Stomach (tissue), 8 donors: ENCODE measurements at regions not wholly inside any gene's neighbourhood (a gene's known extent, or its start where the extent isn't known, plus 50 kb on each side); places are given as distances from the start of the nearest gene placed in this dataset.

ENCODE experiments used
- DNase-seq, 2 donors: peaks; one replicate each; pipeline versions ENCODE4 v3.0.0 to v3.0.0-alpha.2; 2013 to 2019
- H3K27ac ChIP-seq, 5 donors: fragments of 200-600 bp in 4 of 5; sonication (generic) in 4 of 5; one replicate each; pipeline ENCODE4 v1.5.1; 2013 to 2019; ENCODE audit warnings: mild to moderate bottlenecking in 1 of 5, moderate library complexity in 1 of 5
- H3K27me3 ChIP-seq, 3 donors: fragments of 200-600 bp; sonication (generic); one replicate each; pipeline ENCODE4 v1.5.1; 2017 to 2019; ENCODE audit warnings: mixed run types in 1 of 3
- H3K36me3 ChIP-seq, 4 donors: fragments of 200-600 bp; sonication (generic); 1 replicate in 3 of 4; 2 replicates in 1 of 4; pipeline ENCODE4 v1.5.1; 2016 to 2019
- H3K4me1 ChIP-seq, 4 donors: fragments of 200-600 bp; sonication (generic); one replicate each; pipeline ENCODE4 v1.5.1; 2016 to 2019
- H3K4me3 ChIP-seq, 4 donors: fragments of 200-600 bp; sonication (generic) in 3 of 4; one replicate each; pipeline ENCODE4 v1.5.1; 2016 to 2019; ENCODE audit warnings: mild to moderate bottlenecking in 1 of 4
- H3K9me3 ChIP-seq, 4 donors: fragments of 200-600 bp; sonication (generic); one replicate each; pipeline ENCODE4 v1.5.1; 2016 to 2019
- EP300 ChIP-seq: sonication (generic); formaldehyde crosslinking; IDR thresholded peaks from one replicate; pipeline ENCODE4 v1.6.1; 2017; ENCODE audit warnings: antibody characterized with exemption
- POLR2A ChIP-seq, 4 donors: fragments of 450-650 bp; IDR thresholded peaks; one replicate each; pipeline ENCODE4 v1.6.1; 2016; ENCODE audit warnings: antibody characterized with exemption in 4 of 4, control low read depth in 2 of 4, mild to moderate bottlenecking in 1 of 4, moderate library complexity in 1 of 4
- POLR2AphosphoS5 ChIP-seq, 3 donors: sonication (generic); formaldehyde crosslinking; IDR thresholded peaks; one replicate each; pipeline ENCODE4 v1.6.1; 2016; ENCODE audit warnings: antibody characterized with exemption in 3 of 3
- WGBS, 5 donors: extraction: QIAGEN DNeasy Blood & Tissue Kit in 3 of 5; methylation state at CpG; one replicate each; pipeline versions ENCODE4 v1.1.5 to v1.1.7; 2013 to 2018; 5-methylcytosine and 5-hydroxymethylcytosine counted together
- intact Hi-C: fragments of 100-400 bp; cut with DNase I; formaldehyde crosslinking; loops from one replicate; pipeline ENCODE4 v1.15.1; 2023; ENCODE audit warnings: low total_unique reads
- TF ChIP-seq, protein P1 (sequence below), 7 experiments: fragments of 450-650 bp in 4 of 7; fragments of 200-600 bp in 3 of 7; sonication (generic) in 3 of 7; IDR thresholded peaks; one replicate each; pipeline ENCODE4 v1.5.1; 2016 to 2019; ENCODE audit warnings: antibody characterized with exemption in 7 of 7, control low read depth in 2 of 7, mild to moderate bottlenecking in 1 of 7
- donor health status: healthy with polysubstance abuse.
- donor health status: Bipolar disorder and iron deficiency.
- donor health status: healthy.

- Histone ChIP-seq H3K4me3 (no peak overlapping the region), H3K27ac (no peak overlapping the region), H3K36me3 (no peaks in the 10 kb centered on the region), H3K27me3 (no peaks in the 10 kb centered on the region), H3K4me1 (no peaks in the 10 kb centered on the region), H3K9me3 (no peaks in the 10 kb centered on the region)
- TF ChIP-seq POLR2A (IDR thresholded peaks at IDR 0.05), result no peak
- no peak for TF ChIP-seq POLR2AphosphoS5 (IDR thresholded peaks at IDR 0.05)
- TF ChIP-seq, protein P1, sequence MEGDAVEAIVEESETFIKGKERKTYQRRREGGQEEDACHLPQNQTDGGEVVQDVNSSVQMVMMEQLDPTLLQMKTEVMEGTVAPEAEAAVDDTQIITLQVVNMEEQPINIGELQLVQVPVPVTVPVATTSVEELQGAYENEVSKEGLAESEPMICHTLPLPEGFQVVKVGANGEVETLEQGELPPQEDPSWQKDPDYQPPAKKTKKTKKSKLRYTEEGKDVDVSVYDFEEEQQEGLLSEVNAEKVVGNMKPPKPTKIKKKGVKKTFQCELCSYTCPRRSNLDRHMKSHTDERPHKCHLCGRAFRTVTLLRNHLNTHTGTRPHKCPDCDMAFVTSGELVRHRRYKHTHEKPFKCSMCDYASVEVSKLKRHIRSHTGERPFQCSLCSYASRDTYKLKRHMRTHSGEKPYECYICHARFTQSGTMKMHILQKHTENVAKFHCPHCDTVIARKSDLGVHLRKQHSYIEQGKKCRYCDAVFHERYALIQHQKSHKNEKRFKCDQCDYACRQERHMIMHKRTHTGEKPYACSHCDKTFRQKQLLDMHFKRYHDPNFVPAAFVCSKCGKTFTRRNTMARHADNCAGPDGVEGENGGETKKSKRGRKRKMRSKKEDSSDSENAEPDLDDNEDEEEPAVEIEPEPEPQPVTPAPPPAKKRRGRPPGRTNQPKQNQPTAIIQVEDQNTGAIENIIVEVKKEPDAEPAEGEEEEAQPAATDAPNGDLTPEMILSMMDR (IDR thresholded peaks at IDR 0.05), result no peak
- no peak for TF ChIP-seq EP300
- DNase-seq, result no peak
- intact Hi-C loops, result no loop called here
- 82 to 84% (median 83%) methylated on average over 13 of the region's 13 CpGs for WGBS, 5 donors
These were observed 827.2 kb upstream of the POU3F3 start for GRCh38 chr2:104026725-104027124.

DNA sequence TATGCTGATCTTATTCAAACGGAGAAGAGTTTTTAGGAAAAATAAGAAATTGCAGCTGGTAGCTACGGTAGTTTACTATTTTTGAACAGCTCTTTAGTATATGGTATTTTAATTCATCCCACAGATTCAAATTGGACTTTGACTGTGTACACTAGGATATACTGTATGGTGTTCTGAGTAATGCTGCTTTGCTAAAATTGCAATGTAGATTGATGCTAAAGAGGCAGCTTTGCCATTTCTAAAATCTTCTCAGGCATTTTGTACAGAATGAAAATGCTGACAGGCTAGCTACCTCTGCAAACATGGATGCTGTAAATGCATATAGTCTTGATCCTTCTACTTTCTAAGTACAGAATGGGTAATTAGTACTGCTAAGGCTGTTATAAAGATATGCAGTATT, 826.6 kb upstream of the POU3F3 start:
- no peak overlapping the region for H3K27ac ChIP-seq
- WGBS, 5 donors, result 76 to 88% (median 82%) methylated on average over 2 of the region's 2 CpGs
- H3K27me3 ChIP-seq, result no peaks in the 10 kb centered on the region
- intact Hi-C loops, result no loop called here
- TF ChIP-seq POLR2A (IDR thresholded peaks at IDR 0.05) (no peak), EP300 (no peak), POLR2AphosphoS5 (IDR thresholded peaks at IDR 0.05) (no peak)
- TF ChIP-seq, protein P1 (IDR thresholded peaks at IDR 0.05), result no peak
- H3K4me1 ChIP-seq, result no peaks in the 10 kb centered on the region
- H3K36me3 ChIP-seq, result no peaks in the 10 kb centered on the region
- no peak overlapping the region for H3K4me3 ChIP-seq
- DNase-seq, result no peak
- H3K9me3 ChIP-seq, result no peaks in the 10 kb centered on the region

- Histone ChIP-seq H3K9me3 (no peaks in the 10 kb centered on the region), H3K27me3 (no peaks in the 10 kb centered on the region), H3K27ac (no peak overlapping the region), H3K4me1 (no peaks in the 10 kb centered on the region), H3K4me3 (no peak overlapping the region), H3K36me3 (no peaks in the 10 kb centered on the region)
- TF ChIP-seq, protein P1 (IDR thresholded peaks at IDR 0.05), result no peak
- TF ChIP-seq POLR2AphosphoS5 (IDR thresholded peaks at IDR 0.05) (no peak), EP300 (no peak), POLR2A (IDR thresholded peaks at IDR 0.05) (no peak)
- intact Hi-C loops, result no loop called here
- 46 to 58% (median 55%) methylated on average over 4 of the region's 4 CpGs for WGBS, 5 donors
- DNase-seq, result peak in 1 of 2 donors; percentile 5
These were observed 825.9 kb upstream of the POU3F3 start for GRCh38 chr2:104028061-104028460.

- DNase-seq, result peak in 1 of 2 donors; percentile 30
- TF ChIP-seq POLR2A (IDR thresholded peaks at IDR 0.05), result no peak
- TF ChIP-seq, protein P1 (IDR thresholded peaks at IDR 0.05), result peak in 1 of 7 experiments; percentile 11
- no peaks in the 10 kb centered on the region for H3K27me3 ChIP-seq
- no peaks in the 10 kb centered on the region for H3K36me3 ChIP-seq
- no peak overlapping the region for H3K27ac ChIP-seq
- 26 to 44% (median 34%) methylated on average over 3 of the region's 3 CpGs for WGBS, 5 donors
- intact Hi-C loops, result no loop called here
- no peaks in the 10 kb centered on the region for H3K9me3 ChIP-seq
- no peaks in the 10 kb centered on the region for H3K4me1 ChIP-seq
- no peak overlapping the region for H3K4me3 ChIP-seq
These were observed 820.5 kb upstream of the POU3F3 start for GRCh38 chr2:104033399-104033798.
